HG03095 (cell line): ENCODE measurements at regions not wholly inside any gene's neighbourhood (a gene's known extent, or its start where the extent isn't known, plus 50 kb on each side); places are given as distances from the start of the nearest gene placed in this dataset.

Experiments used
- ATAC-seq: cut with Tn5 transposase; IDR thresholded peaks from one replicate; pipeline ENCODE4 v1.9.1; 2021; ENCODE audit warnings: moderate library complexity; ENCODE audit not compliant: unreplicated experiment

DNA sequence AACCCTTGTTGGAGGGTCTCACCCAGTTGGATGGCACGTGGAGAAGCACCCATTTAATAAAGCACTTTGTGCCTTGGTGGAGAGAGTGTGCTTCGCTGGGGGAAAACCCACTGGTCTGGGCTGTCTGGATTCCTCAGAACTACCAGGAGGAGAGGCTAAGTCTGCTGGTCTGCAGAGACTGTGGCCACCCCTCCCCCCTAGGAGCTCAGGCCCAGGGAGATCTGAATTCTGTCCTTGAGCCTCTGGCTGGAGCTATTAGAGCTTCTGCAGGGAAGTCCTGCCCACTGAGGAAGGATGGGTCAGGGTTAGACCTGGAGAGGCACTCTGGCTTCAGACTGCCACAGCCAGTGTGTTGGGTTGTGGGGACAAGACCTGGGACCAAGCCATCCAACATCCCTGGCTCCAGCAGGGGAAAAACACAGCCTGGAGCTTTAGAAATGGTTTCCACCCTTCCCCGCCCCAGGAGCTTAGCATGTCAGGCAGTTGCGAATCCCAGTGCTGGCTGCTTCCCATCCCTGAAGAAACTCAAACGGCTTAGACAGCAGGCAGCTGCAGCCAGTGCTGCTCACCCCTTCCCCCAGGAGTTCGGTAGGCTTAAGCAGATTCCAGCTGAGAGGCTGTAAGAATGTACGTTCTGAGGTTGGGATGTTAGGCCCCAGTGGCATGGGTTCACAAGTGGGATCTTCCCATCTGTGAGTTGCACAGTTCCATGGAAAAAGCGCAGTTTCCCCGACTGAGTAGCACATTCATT, 288.3 kb downstream of the TGFB2 start:
- ATAC-seq: no peak

DNA sequence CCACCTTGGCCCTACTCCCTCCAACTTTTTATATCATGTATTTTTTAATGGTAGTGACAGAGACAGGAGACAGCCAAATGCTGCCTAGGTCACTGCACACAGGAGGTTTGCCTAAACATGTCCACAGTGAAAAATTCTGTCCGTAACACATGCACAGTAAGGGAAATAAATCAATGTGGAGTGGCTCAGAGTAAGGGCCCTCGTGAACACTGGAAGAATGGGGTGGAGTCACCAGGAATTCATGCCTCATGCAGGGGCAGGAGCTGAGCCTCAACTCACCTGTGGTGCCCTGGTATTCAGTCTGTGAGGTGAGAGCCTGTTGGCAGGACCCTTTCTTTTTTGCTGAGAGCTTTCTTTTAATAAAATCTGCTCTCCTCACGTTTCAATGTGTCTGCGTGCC, 289.1 kb downstream of the TGFB2 start:
- no peak for ATAC-seq

DNA sequence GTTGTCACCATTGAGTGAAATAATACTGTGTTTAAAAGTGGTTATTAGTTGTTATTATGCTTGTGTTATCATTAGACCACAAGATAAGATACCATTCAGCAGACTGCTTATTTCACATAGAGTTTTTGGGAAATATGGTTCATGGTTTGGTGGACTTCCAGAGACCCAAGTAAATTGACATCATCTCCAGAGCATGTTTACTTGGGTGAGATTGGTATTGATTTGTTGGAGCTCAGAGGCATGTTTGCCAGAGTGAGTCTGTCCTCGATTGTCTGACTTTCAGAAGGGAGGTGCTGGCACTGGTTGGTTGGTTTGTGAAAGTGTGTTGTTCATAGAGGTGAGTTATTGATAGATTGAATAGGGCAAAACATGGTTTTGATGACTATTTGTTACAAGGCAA, 291.4 kb downstream of the TGFB2 start:
- no peak for ATAC-seq

DNA sequence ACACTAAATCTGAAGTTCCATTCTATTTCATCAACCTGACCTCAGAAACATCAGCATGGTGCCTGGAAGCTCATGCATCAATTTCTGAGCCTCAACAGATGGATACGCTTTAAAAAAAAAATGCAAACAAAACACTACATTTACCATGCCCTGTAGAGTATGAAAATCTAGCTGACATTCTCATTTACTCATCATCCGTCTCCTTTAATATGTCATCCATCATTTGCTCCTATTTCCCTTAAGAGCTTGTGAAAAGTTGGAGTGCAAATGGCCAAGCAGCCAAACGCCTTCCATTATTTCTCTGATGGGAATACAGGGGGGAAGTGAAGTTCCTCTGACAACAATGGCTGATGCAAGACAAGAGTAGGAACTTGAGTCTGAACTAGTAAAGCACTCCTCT, 295.0 kb downstream of the TGFB2 start:
- no peak for ATAC-seq

DNA sequence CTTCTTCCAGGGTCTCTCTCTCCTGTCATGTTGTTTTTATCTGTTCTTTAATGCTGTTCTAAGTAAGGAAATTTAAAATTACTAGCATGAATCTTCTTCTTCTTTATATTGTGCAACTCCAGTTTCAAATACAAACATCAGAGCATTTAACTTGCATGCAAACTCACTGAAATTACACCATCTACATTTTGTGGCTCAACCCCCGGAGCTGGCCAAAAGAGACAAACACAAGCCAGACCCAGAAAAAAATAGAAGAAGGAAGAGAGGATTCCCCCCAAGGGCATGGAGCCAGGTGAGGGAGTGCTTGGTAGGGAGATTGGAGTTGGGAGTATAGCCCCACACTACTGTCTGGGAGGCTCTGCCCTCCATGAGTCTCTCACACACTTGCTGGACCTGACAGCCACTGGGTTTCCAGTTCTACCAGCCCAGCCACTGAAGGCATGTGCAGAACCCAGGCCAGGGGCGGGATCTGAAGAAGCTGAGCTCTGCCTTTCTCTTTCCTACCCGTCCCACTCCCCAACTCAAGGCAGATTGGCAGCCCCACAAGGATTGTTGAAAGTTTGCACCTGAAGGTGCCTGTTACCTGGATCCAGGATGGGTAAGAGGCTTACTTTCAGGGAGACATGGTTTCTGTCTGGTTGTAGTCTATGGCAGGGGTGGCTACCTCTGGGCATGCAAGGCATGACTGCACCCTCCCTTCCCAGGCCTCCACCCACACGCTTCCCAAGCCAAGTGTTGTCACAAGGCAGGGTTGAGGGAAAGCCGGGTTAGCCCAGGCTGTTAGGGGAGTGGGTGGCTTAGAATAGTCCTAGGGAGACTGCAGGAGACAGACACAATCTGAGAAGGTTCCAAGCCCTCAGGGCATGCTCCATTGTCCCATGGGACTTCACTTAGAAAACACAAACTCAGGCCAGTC, 297.2 kb downstream of the TGFB2 start:
- no peak for ATAC-seq

DNA sequence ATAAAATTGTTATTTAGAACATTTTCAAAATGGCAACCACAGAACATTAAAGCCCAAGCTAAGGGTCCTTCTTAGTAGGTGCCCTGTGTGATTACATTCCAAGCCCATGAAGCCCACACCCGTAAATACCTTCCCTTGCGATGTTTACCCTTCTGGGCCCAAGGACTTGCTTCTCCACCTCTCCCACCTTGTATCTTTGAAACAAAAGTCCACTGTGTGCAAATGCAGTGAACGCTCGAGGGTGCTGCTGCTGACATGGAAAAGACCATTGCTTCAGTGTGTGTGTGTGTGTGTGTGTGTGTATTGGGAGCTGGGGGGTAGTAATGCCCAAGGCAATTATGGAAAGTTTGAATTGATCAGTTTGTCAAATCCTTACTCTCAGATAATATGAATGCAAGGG, 298.1 kb downstream of the TGFB2 start:
- no peak for ATAC-seq

DNA sequence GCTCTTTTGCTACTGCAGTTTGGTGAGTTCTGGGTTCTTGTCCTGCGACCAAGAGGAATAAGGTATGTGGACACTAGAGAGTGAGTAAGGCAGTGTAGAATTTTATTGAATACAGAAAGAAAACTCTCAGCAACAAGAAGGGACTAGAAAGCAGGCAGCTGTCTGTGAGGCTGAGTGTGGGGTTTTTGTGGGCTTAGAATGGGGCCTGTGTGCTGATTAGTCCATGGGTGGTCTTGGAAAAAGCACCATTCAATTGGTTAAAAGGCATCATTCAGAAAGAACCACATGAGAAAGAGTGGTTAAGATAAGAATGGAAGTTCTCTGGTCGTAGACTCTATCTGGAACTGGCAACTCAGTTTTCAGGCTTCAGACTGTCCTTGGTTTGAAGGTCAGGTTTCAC, 298.8 kb downstream of the TGFB2 start:
- no peak for ATAC-seq

DNA sequence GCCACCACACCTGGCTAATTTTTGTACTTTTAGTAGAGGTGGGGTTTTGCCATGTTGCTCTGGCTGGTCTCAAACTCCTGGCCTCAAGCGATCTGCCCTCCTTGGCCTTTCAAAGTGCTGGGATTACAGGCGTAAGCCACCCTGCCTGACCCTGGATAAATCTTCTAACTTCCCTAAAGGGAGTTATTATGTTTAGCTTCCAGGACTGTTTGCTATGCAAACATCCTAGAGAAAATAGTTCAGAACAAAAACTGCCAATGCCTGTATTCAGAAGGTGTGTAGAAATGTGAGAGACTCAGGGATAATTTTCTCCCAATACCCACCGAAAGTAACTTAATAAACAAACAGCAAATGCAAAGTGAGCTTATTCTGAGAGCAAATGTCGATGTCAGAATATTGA, 301.2 kb downstream of the TGFB2 start:
- ATAC-seq: no peak

DNA sequence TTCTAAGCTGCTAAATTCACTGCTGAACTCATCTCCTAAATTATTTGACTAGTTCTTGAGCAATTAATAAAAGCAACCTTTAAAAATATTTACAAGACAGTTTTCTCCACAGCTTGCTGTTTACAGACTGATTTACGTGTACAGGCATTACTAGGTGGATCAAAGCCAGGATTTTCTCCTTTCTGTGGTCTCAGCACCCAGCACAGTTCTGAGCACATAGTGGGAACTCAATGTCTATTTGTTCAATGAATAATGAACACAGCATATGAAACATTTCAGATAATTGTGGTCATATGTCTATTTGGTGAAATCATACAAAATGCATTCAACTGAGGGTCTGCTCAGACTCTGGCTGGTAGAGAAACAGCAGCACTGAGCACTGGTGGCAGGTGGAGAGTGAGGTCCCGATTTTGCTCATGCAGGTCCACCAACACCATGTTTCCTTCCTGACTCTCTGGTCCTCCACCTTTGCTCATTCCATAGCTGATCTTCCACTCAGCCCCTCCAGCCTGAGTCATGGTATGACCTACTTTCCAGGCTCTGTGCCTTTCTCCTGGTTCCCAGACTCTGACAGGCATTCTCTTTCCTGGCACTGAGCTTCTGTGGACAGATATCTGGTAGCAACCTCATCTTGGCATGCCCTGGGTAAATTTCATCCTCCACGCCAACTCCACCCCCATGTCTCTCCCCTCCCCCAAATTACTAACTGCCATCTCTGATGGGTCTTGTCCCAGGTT, 311.3 kb downstream of the TGFB2 start:
- no peak for ATAC-seq

DNA sequence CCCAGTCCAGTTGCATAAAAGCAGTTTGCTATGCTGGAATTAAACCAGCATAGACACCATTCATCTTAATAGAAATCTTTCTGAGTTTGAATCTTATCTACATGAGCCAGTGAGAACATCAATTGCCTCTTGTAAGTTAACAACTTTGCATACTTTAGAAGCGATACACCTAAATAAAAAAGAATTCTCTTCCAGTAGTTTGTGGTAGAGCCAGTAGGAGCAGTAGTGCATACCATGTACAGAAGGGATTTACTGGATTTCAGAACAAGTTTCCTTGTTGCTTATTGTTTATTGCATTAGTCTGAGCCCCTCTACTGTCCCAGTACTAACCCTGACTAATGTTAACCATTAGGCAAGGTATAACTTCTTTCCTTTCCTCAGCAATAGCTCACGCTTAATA, 313.1 kb downstream of the TGFB2 start:
- no peak for ATAC-seq

DNA sequence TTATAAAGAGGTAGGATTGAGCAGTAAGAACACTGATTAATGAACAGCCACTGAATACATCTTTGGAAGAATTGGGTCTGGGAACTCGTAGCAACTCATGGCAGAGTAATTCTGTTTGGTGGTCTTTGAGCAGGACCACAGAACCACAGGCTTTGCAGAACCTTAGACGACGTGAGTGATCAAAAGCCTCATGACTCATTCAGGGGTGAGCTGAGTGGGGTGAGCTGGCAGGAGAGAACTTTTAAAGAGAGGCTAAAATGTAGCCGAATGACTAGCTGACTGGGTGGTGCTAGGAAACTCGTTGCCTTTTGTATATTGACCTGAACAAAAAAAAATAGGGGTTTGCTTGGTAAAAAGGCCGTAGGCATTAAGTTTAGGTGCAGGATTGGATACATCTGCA, 313.8 kb downstream of the TGFB2 start:
- no peak for ATAC-seq

DNA sequence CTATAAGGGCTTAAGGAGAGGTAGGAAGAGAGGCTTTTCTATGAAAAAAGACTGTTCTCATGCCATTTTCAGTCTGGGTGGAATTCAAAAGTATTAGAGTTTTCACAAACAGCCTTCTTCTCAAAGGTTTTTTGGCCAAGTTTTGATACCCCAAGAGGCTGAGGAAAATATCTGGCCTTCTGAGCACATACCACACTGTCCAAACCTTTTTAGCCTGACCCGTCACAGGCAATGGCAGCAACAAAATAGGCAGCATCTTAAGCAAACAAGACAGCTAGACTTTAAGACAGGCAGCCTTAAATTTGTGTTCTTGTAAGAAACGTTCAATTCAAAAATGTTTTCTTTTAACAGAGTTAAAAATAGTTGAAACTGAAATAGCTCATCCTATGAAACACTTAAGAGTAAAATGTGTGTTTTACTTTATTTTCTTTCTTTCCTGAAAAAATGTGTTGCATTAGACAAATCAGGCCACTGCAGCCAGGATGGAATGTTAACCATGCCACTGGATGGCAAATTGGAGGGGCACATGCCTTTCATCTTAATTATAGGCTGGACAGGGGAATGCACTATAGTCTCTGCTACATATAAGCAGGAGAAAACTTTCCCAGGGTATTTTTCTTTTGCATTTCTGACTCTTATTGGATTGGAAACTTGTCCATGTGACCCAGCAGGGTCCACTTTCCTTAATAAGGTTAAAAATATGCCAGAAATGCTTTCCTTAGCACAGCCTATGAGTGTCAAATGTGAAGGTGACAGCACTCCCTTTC, 315.0 kb downstream of the TGFB2 start:
- ATAC-seq: no peak

DNA sequence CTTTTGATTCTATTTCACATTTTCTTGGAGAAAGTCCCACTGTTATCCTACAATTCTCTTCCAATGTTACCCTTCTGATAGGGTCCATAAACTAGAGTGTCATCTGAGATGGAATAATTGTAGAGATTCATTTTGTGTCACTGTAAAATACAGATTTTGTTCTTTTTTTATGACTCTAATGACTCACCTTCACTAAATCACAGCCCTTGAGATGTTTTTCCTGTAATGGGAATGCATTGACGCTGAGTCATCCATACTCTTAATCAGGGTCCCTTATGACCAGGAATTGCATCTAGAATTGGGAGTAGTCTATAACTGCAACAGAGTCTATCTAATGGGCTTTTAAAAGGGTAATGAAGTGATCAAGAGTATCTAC, 315.5 kb downstream of the TGFB2 start:
- no peak for ATAC-seq

DNA sequence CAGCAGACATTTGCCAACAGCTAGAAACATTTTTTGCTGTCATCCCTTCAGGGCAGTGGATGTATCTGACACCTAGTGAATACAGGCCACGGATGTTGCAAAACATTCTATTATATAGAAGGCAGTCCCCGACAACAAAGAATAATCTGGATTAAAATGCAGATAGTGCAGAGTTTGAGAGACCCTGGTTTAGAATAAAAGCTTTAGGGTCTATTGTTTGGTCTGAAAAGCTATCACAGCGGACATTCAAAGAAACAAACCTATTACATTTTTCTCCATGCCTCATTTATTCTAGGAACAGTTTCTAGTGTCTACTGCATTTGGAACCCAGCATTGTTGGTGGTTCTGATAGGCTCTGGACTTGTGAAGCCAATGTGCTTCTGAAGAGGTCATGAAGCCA, 316.3 kb downstream of the TGFB2 start:
- ATAC-seq: no peak

DNA sequence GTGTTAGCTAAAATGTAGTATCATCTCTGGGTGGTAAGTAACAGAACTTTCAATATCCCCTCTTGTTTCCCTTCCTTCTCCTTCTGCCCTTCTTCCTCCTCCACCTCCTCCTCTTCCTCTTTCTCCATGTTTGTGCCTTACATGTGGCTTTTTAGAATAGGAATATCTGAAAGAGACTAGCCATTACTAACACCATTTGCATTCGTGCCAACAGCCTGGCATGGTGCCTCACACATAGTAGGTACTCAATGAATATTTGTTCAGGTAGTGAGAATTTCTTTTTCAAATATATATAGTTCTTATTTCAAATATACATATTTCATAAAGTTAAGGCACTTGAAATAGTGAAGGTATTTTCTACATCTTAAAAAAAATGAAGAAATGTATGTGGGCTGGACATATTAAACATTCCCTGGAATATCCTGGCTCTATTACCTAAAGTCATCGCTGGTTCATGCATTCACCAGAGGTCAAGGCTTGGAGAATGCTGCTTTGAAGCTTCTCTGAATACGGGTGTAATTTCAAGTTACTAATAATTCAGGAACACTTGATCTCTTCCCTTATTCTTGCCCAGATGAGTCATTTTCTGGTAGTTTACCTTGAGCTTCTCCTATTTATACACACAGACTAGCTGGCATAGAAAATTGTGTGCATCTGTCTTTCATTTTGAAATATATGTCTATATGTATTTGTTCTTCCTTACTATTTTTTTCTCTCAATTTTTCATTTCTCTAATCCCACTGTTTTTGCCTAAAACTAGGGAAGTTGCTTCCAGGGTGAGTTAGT, 319.4 kb downstream of the TGFB2 start:
- no peak for ATAC-seq

DNA sequence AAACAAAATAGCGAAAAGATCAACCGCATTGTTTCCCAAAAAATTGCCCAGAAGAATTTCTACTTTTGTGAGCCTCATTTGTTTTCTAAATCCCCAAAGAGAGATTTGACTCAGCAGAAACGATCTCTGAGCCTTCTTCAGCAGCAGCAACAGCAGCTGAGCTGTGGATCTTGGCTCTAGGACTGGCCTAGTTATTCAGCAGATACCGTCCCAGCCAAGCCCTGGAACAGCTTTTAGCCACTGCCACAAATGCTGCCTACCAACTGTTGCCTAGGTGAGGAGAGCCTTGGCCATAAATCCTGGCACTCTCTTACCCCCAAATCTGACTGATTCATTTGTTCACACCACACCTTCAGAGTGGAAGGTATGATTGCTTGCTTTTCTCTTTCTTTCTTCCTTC, 320.1 kb downstream of the TGFB2 start:
- ATAC-seq: no peak

DNA sequence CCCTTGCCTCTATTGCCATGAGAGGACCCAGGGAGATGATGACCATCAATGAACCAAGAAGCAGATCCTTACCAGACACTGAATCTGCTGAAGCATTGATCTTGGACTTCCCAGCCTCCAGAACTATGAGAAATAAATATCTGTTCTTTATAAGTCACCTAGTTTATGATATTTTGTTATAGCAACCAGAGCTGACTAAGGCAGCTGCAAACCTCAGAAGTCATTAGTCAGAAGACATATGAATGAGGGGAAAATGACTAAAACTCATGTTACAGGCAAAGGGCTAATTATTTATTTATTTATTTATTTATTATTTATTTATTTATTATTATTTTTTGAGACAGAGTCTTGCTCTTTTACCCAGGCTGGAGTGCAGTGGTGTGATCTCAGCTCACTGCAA, 321.1 kb downstream of the TGFB2 start:
- ATAC-seq: no peak

DNA sequence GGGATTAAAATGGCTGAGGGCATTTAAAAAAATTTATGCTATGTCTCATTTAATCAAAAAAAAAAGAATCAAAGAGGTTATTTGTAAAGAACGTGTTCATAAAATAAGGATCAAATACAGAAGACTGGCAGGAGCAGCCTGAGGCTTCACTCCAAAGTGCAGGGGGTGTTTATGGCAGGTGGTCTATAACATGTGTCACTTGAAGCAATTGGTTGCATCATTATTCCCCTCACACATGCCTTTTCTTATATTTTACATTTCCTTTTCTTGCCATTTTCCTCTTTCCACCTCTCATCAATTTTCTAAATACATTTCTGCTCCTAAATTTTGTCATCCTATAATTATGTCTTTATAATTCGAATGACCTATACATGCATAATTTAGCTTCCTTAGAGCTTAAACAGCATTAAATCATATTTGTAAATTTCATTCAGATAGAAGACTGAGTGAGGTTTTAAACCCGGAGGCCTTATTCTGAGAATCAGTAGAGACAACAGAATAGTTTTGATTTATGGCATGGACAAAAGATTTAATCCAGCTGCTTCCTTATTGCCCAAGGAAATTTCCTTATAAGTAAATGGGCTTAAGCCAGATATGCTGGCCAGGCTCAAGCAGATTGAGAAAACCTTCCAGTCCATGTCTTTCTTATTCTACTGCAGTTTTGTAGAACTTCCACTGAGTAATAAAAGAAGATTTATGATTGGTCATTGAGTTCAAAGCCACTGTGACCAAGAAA, 322.8 kb downstream of the TGFB2 start:
- no peak for ATAC-seq

DNA sequence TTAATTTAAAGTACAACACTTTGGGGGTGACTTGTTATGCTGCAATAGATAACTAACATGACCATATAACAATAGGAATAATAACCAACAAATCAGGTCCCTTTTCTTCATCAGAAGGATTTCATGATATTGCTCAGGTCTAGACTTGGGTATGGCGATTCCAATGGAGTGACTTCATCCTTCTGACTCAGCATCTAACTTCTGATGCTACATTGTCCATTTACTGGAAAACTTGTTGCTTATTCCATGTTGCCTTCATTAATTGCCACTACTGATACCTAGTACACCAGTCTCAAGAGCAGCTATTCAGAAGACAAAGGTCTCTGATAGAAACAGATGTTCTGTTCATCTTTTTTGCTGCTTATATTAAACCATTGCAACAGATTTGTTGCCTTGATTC, 324.3 kb downstream of the TGFB2 start:
- ATAC-seq: no peak

DNA sequence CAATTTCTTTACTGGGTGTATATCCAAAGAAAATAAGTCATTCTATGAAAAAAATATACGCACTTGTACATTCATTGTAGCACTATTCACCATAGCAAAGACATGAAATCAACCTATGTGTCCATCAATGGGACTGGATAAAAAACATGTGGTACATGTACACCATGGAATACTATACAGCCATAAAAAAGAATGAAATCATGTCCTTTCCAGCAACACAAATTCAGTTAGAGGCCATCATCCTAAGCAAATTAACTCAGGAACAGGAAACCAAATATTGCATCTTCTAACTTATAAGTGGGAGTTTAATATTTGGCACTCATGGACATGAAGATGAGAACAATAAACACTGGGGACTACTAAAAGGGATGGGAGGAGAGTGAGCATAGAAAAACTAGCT, 325.7 kb downstream of the TGFB2 start:
- no peak for ATAC-seq
